ENCODE measurements at regions not wholly inside any gene's neighbourhood (a gene's known extent, or its start where the extent isn't known, plus 50 kb on each side); places are given as distances from the start of the nearest gene placed in this dataset.

GRCh38 chr22:22418957-22419356 lies 89.6 kb downstream of the ZNF280B start:
- DNase-seq (ENCODE audit: low read depth), result no peak

GRCh38 chr22:22420580-22420979 lies 88.0 kb downstream of the ZNF280B start:
- DNase-seq (ENCODE audit: low read depth), result no peak

- DNase-seq (ENCODE audit: low read depth), result no peak
Measured at GRCh38 chr22:22421392-22421791, 87.2 kb downstream of the ZNF280B start.

- peak; percentile 38 for DNase-seq (ENCODE audit: low read depth)
Measured at GRCh38 chr22:22422629-22423112, 85.9 kb downstream of the ZNF280B start.

GRCh38 chr22:22423681-22424080 lies 84.9 kb downstream of the ZNF280B start:
- DNase-seq (ENCODE audit: low read depth), result no peak

GRCh38 chr22:22424210-22424800 lies 84.2 kb downstream of the ZNF280B start:
- no peak for DNase-seq (ENCODE audit: low read depth)

GRCh38 chr22:22424956-22425355 lies 83.6 kb downstream of the ZNF280B start:
- DNase-seq (ENCODE audit: low read depth), result no peak

- DNase-seq (ENCODE audit: low read depth), result no peak
Measured at GRCh38 chr22:22425356-22425755, 83.2 kb downstream of the ZNF280B start.

GRCh38 chr22:22425783-22426624 lies 82.5 kb downstream of the ZNF280B start:
- no peak for DNase-seq (ENCODE audit: low read depth)

- no peak for DNase-seq (ENCODE audit: low read depth)
Measured at GRCh38 chr22:22427542-22428065, 80.9 kb downstream of the ZNF280B start.

GRCh38 chr22:22428222-22429098 lies 80.1 kb downstream of the ZNF280B start:
- DNase-seq (ENCODE audit: low read depth), result no peak

GRCh38 chr22:22429369-22430108 lies 79.0 kb downstream of the ZNF280B start:
- no peak for DNase-seq (ENCODE audit: low read depth)

- DNase-seq (ENCODE audit: low read depth), result no peak
Measured at GRCh38 chr22:22430111-22430820, 78.3 kb downstream of the ZNF280B start.

GRCh38 chr22:22431271-22432220 lies 77.0 kb downstream of the ZNF280B start:
- DNase-seq (ENCODE audit: low read depth), result peak; percentile 39

- DNase-seq (ENCODE audit: low read depth), result no peak
Measured at GRCh38 chr22:22432479-22432878, 76.1 kb downstream of the ZNF280B start.

- no peak for DNase-seq (ENCODE audit: low read depth)
Measured at GRCh38 chr22:22432937-22433336, 75.6 kb downstream of the ZNF280B start.

- no peak for DNase-seq (ENCODE audit: low read depth)
Measured at GRCh38 chr22:22433770-22434169, 74.8 kb downstream of the ZNF280B start.

Measured in RPMI7951 (cell line).